ENCODE measurements at regions not wholly inside any gene's neighbourhood (a gene's known extent, or its start where the extent isn't known, plus 50 kb on each side); places are given as distances from the start of the nearest gene placed in this dataset.

DNA sequence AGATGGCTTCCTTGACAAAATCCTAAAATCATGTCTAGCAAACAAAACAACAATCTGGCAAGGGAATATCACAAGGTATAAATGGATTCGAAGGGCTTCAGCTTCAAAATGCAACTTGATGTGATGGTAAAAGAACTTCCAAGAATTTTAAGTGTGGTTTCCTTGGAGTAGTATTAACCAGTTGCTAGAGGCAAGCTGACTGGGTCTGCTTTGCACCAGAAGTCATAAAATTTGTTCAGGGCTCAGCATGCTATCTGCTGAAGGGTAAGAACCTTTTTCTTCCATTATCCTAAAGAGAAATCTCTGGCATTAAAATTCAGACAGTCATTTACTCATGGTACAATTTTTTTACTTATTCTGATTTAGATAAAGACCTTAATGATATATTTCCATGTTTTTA lies 516.7 kb downstream of the TXNL1 start:
- H3K27me3 ChIP-seq (ENCODE audit: control insufficient read depth, insufficient read depth, low read length): no peaks in the 10 kb centered on the region
- no peaks in the 10 kb centered on the region for H3K9me3 ChIP-seq (ENCODE audit: control insufficient read depth, insufficient read depth, low read length)
- no peaks in the 10 kb centered on the region for H3K36me3 ChIP-seq (ENCODE audit: control insufficient read depth, insufficient read depth, low read length)
- no peak overlapping the region for H3K4me3 ChIP-seq (ENCODE audit: low read depth, low read length)
- no peaks in the 10 kb centered on the region for H3K4me1 ChIP-seq (ENCODE audit: control insufficient read depth, insufficient read depth, low read length)
- no peak overlapping the region for H3K9ac ChIP-seq (ENCODE audit: low read depth, low read length)

GRCh38 chr18:56120782-56121181 lies 517.6 kb downstream of the TXNL1 start:
- no peaks in the 10 kb centered on the region for H3K27me3 ChIP-seq (ENCODE audit: control insufficient read depth, insufficient read depth, low read length)
- no peaks in the 10 kb centered on the region for H3K36me3 ChIP-seq (ENCODE audit: control insufficient read depth, insufficient read depth, low read length)
- no peak overlapping the region for H3K9ac ChIP-seq (ENCODE audit: low read depth, low read length)
- no peaks in the 10 kb centered on the region for H3K4me1 ChIP-seq (ENCODE audit: control insufficient read depth, insufficient read depth, low read length)
- H3K4me3 ChIP-seq (ENCODE audit: low read depth, low read length): no peak overlapping the region
- H3K9me3 ChIP-seq (ENCODE audit: control insufficient read depth, insufficient read depth, low read length): no peaks in the 10 kb centered on the region

DNA sequence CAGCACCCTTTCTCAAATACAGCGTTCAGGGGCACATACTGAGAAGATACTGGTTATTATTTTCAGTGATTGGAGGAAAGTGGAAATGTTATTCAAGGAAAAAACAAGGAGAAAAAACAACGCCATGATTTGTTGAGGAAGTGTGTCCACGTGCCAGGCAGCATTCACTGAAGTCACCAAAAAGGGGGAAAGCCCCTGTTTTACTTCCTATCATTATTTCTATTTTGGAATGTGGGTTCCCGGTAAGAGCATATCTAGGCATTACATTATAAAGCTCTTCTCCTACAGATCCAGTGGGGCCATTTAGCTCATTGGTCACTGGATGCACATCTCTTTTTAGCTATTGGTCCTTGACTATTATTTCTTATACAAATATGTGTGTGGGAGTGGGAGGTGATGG lies 518.7 kb downstream of the TXNL1 start:
- Histone ChIP-seq H3K9ac (ENCODE audit: low read depth, low read length) (no peak overlapping the region), H3K4me1 (ENCODE audit: control insufficient read depth, insufficient read depth, low read length) (no peaks in the 10 kb centered on the region), H3K36me3 (ENCODE audit: control insufficient read depth, insufficient read depth, low read length) (no peaks in the 10 kb centered on the region), H3K4me3 (ENCODE audit: low read depth, low read length) (no peak overlapping the region), H3K9me3 (ENCODE audit: control insufficient read depth, insufficient read depth, low read length) (no peaks in the 10 kb centered on the region), H3K27me3 (ENCODE audit: control insufficient read depth, insufficient read depth, low read length) (no peaks in the 10 kb centered on the region)

DNA sequence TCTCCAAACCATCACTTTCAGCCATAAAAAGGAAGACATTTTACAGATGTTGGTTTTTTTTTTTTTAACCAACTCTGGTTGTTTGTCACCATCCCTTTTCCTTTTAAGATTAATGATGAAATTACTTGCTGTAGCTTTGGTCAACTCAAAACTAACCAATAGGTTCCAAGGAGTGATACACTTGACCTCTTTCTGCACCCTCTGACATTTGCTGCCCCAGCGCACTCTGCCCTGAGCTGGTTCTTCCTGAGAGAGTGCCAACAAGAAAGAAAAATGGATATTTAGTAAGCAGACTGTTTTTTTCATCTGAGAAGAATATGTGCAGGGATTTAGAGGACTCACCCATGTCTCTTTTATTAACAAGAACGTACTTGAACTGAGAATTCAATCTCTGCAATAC lies 520.0 kb downstream of the TXNL1 start:
- Histone ChIP-seq H3K27me3 (ENCODE audit: control insufficient read depth, insufficient read depth, low read length) (no peaks in the 10 kb centered on the region), H3K9ac (ENCODE audit: low read depth, low read length) (no peak overlapping the region), H3K4me3 (ENCODE audit: low read depth, low read length) (no peak overlapping the region), H3K9me3 (ENCODE audit: control insufficient read depth, insufficient read depth, low read length) (no peaks in the 10 kb centered on the region), H3K4me1 (ENCODE audit: control insufficient read depth, insufficient read depth, low read length) (no peaks in the 10 kb centered on the region), H3K36me3 (ENCODE audit: control insufficient read depth, insufficient read depth, low read length) (no peaks in the 10 kb centered on the region)

- H3K4me3 ChIP-seq (ENCODE audit: low read depth, low read length): no peak overlapping the region
- H3K9me3 ChIP-seq (ENCODE audit: control insufficient read depth, insufficient read depth, low read length): no peaks in the 10 kb centered on the region
- H3K4me1 ChIP-seq (ENCODE audit: control insufficient read depth, insufficient read depth, low read length): no peaks in the 10 kb centered on the region
- no peak overlapping the region for H3K9ac ChIP-seq (ENCODE audit: low read depth, low read length)
- no peaks in the 10 kb centered on the region for H3K27me3 ChIP-seq (ENCODE audit: control insufficient read depth, insufficient read depth, low read length)
- H3K36me3 ChIP-seq (ENCODE audit: control insufficient read depth, insufficient read depth, low read length): no peaks in the 10 kb centered on the region
These were observed 523.0 kb downstream of the TXNL1 start for GRCh38 chr18:56115071-56116015.

- Histone ChIP-seq H3K4me3 (ENCODE audit: low read depth, low read length) (no peak overlapping the region), H3K9me3 (ENCODE audit: control insufficient read depth, insufficient read depth, low read length) (no peaks in the 10 kb centered on the region), H3K9ac (ENCODE audit: low read depth, low read length) (no peak overlapping the region), H3K36me3 (ENCODE audit: control insufficient read depth, insufficient read depth, low read length) (no peaks in the 10 kb centered on the region), H3K4me1 (ENCODE audit: control insufficient read depth, insufficient read depth, low read length) (no peaks in the 10 kb centered on the region), H3K27me3 (ENCODE audit: control insufficient read depth, insufficient read depth, low read length) (no peaks in the 10 kb centered on the region)
These were observed 525.0 kb upstream of the TCF4 start for GRCh38 chr18:56112984-56113383.

DNA sequence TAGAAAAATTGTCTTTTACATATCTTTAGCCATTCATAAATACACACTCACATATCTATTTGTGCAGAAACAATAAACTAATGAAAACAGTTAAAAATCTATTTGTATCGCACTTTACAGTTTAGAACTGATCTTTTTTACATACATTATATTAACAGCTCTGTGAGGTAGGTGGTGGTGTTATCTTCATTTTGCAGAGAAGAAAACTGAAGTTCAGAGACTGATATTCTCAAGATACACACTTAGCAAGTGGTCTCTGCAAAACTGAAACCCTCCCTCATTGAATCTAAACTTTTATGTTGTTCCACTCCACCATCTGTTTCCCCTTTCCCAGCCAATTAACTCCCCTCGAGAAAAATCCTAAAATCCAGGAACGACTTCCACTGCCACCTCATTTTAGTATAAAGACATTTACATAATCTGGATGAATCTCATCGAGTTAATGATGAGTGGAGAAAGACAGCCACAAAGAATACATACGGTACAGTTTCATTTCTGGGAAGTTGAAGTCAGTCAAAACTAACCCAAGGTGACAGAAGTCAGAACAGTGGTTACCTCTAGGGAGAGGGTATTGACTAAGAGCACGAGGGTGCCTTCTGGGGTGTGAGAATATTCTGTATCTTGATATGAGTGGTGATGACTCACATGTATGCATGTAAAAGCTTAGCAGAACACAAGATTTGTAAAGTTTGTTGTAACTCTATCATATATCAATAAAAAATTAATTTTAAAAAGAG lies 524.2 kb upstream of the TCF4 start:
- H3K4me1 ChIP-seq (ENCODE audit: control insufficient read depth, insufficient read depth, low read length): no peaks in the 10 kb centered on the region
- H3K4me3 ChIP-seq (ENCODE audit: low read depth, low read length): no peak overlapping the region
- no peaks in the 10 kb centered on the region for H3K36me3 ChIP-seq (ENCODE audit: control insufficient read depth, insufficient read depth, low read length)
- H3K9ac ChIP-seq (ENCODE audit: low read depth, low read length): no peak overlapping the region
- H3K9me3 ChIP-seq (ENCODE audit: control insufficient read depth, insufficient read depth, low read length): no peaks in the 10 kb centered on the region
- H3K27me3 ChIP-seq (ENCODE audit: control insufficient read depth, insufficient read depth, low read length): no peaks in the 10 kb centered on the region

- Histone ChIP-seq H3K9me3 (ENCODE audit: control insufficient read depth, insufficient read depth, low read length) (no peaks in the 10 kb centered on the region), H3K36me3 (ENCODE audit: control insufficient read depth, insufficient read depth, low read length) (no peaks in the 10 kb centered on the region), H3K9ac (ENCODE audit: low read depth, low read length) (no peak overlapping the region), H3K27me3 (ENCODE audit: control insufficient read depth, insufficient read depth, low read length) (no peaks in the 10 kb centered on the region), H3K4me1 (ENCODE audit: control insufficient read depth, insufficient read depth, low read length) (no peaks in the 10 kb centered on the region), H3K4me3 (ENCODE audit: low read depth, low read length) (no peak overlapping the region)
These were observed 521.8 kb upstream of the TCF4 start for GRCh38 chr18:56109757-56110156.

- H3K9ac ChIP-seq (ENCODE audit: low read depth, low read length): no peak overlapping the region
- no peaks in the 10 kb centered on the region for H3K27me3 ChIP-seq (ENCODE audit: control insufficient read depth, insufficient read depth, low read length)
- H3K4me3 ChIP-seq (ENCODE audit: low read depth, low read length): no peak overlapping the region
- no peaks in the 10 kb centered on the region for H3K9me3 ChIP-seq (ENCODE audit: control insufficient read depth, insufficient read depth, low read length)
- H3K36me3 ChIP-seq (ENCODE audit: control insufficient read depth, insufficient read depth, low read length): no peaks in the 10 kb centered on the region
- H3K4me1 ChIP-seq (ENCODE audit: control insufficient read depth, insufficient read depth, low read length): no peaks in the 10 kb centered on the region
These were observed 520.7 kb upstream of the TCF4 start for GRCh38 chr18:56108478-56109367.

DNA sequence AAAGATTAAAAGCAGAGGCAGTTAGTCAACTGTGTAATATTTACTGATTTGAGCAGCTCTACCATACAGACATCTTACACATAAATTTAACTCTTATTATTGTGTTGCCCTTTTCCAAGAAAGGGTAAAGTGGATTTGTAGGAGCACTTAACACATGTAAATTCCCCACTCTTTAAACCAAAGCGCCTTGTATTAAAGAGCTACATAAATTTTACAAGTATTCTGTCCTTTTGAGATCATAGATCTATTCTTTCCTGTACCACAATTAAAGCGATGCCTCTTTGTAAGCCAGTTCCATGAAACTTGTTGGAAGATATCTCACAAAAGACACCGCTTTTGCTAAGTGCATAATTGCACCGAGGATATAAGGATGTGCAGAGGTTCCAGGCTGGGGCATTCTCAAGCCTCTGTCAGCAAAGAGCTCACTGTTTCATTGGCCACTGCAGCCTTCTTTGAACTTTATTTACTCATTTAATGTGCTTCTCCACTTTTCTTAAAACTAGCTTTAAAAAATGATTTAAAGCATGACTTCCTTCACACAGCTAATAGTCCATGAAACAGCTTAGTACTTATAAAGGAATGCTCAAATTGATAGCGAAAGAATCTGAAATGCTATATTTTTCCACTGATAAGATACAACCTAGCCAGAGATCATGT lies 520.0 kb upstream of the TCF4 start:
- Histone ChIP-seq H3K9ac (ENCODE audit: low read depth, low read length) (no peak overlapping the region), H3K4me1 (ENCODE audit: control insufficient read depth, insufficient read depth, low read length) (no peaks in the 10 kb centered on the region), H3K36me3 (ENCODE audit: control insufficient read depth, insufficient read depth, low read length) (no peaks in the 10 kb centered on the region), H3K9me3 (ENCODE audit: control insufficient read depth, insufficient read depth, low read length) (no peaks in the 10 kb centered on the region), H3K27me3 (ENCODE audit: control insufficient read depth, insufficient read depth, low read length) (no peaks in the 10 kb centered on the region), H3K4me3 (ENCODE audit: low read depth, low read length) (no peak overlapping the region)

GRCh38 chr18:56100090-56100722 lies 512.2 kb upstream of the TCF4 start:
- H3K9me3 ChIP-seq (ENCODE audit: control insufficient read depth, insufficient read depth, low read length): no peaks in the 10 kb centered on the region
- H3K4me3 ChIP-seq (ENCODE audit: low read depth, low read length): no peak overlapping the region
- H3K9ac ChIP-seq (ENCODE audit: low read depth, low read length): no peak overlapping the region
- no peaks in the 10 kb centered on the region for H3K27me3 ChIP-seq (ENCODE audit: control insufficient read depth, insufficient read depth, low read length)
- no peaks in the 10 kb centered on the region for H3K36me3 ChIP-seq (ENCODE audit: control insufficient read depth, insufficient read depth, low read length)
- no peaks in the 10 kb centered on the region for H3K4me1 ChIP-seq (ENCODE audit: control insufficient read depth, insufficient read depth, low read length)
